HG02938 (cell line): ENCODE measurements at regions not wholly inside any gene's neighbourhood (a gene's known extent, or its start where the extent isn't known, plus 50 kb on each side); places are given as distances from the start of the nearest gene placed in this dataset.
"Not testable (repeated sequence)": the region's sequence is repeated elsewhere in the genome, so short reads cannot be mapped to it uniquely, and the experiment has no call there.

Experiments used
- ATAC-seq: cut with Tn5 transposase; IDR thresholded peaks from one replicate; pipeline ENCODE4 v1.9.1; 2021; ENCODE audit warnings: mild to moderate bottlenecking, moderate library complexity; ENCODE audit not compliant: unreplicated experiment

- ATAC-seq: no peak
Measured at GRCh38 chr13:65540175-65540574, 1690.0 kb downstream of the PCDH9 start.

- ATAC-seq: no peak
Measured at GRCh38 chr13:65535370-65535769, 1694.8 kb downstream of the PCDH9 start.

GRCh38 chr13:65532231-65532630, 1697.9 kb downstream of the PCDH9 start:
- ATAC-seq: no peak

GRCh38 chr13:65530688-65531087, 1699.4 kb downstream of the PCDH9 start:
- ATAC-seq: no peak

- no peak for ATAC-seq
Measured at GRCh38 chr13:65529541-65529940, 1700.6 kb downstream of the PCDH9 start.

GRCh38 chr13:65508745-65509144, 1721.4 kb downstream of the PCDH9 start:
- no peak for ATAC-seq

- no peak for ATAC-seq
Measured at GRCh38 chr13:65508338-65508737, 1721.8 kb downstream of the PCDH9 start.

GRCh38 chr13:65505941-65506340, 1724.2 kb downstream of the PCDH9 start:
- ATAC-seq: no peak

GRCh38 chr13:65504213-65504612, 1725.9 kb downstream of the PCDH9 start:
- no peak for ATAC-seq

- no peak for ATAC-seq
Measured at GRCh38 chr13:65500481-65500880, 1729.7 kb downstream of the PCDH9 start.

GRCh38 chr13:65499256-65499655, 1730.9 kb downstream of the PCDH9 start:
- ATAC-seq: no peak

GRCh38 chr13:65497265-65497664, 1732.9 kb downstream of the PCDH9 start:
- no peak for ATAC-seq

GRCh38 chr13:65490725-65491124, 1739.4 kb downstream of the PCDH9 start:
- ATAC-seq: not testable (repeated sequence)

GRCh38 chr13:65488606-65489005, 1741.5 kb downstream of the PCDH9 start:
- no peak for ATAC-seq

GRCh38 chr13:65479692-65480091, 1750.4 kb downstream of the PCDH9 start:
- ATAC-seq: no peak

- ATAC-seq: no peak
Measured at GRCh38 chr13:65473196-65473595, 1756.9 kb downstream of the PCDH9 start.

GRCh38 chr13:65472336-65472735, 1757.8 kb downstream of the PCDH9 start:
- no peak for ATAC-seq

- ATAC-seq: no peak
Measured at GRCh38 chr13:65470781-65471180, 1759.4 kb downstream of the PCDH9 start.

GRCh38 chr13:65468628-65469027, 1761.5 kb downstream of the PCDH9 start:
- ATAC-seq: no peak

GRCh38 chr13:65461590-65461989, 1768.5 kb downstream of the PCDH9 start:
- no peak for ATAC-seq

- ATAC-seq: no peak
Measured at GRCh38 chr13:65460136-65460535, 1770.0 kb downstream of the PCDH9 start.

GRCh38 chr13:65456150-65456912, 1773.8 kb downstream of the PCDH9 start:
- no peak for ATAC-seq

GRCh38 chr13:65454403-65454802, 1775.7 kb downstream of the PCDH9 start:
- no peak for ATAC-seq
